ENCODE measurements at regions not wholly inside any gene's neighbourhood (a gene's known extent, or its start where the extent isn't known, plus 50 kb on each side); places are given as distances from the start of the nearest gene placed in this dataset.
A peak's percentile ranks its signal among the peaks of the same experiment; 100 is the strongest.
"Not testable (repeated sequence)": the region's sequence is repeated elsewhere in the genome, so short reads cannot be mapped to it uniquely, and the experiment has no call there.

- not testable (repeated sequence) for DNase-seq
Measured at GRCh38 chr7:46261638-46262037, 340.6 kb upstream of the IGFBP3 start.

GRCh38 chr7:46259947-46260346, 338.9 kb upstream of the IGFBP3 start:
- DNase-seq = no peak

GRCh38 chr7:46257761-46258448, 336.8 kb upstream of the IGFBP3 start:
- DNase-seq = peak; percentile 88

DNA sequence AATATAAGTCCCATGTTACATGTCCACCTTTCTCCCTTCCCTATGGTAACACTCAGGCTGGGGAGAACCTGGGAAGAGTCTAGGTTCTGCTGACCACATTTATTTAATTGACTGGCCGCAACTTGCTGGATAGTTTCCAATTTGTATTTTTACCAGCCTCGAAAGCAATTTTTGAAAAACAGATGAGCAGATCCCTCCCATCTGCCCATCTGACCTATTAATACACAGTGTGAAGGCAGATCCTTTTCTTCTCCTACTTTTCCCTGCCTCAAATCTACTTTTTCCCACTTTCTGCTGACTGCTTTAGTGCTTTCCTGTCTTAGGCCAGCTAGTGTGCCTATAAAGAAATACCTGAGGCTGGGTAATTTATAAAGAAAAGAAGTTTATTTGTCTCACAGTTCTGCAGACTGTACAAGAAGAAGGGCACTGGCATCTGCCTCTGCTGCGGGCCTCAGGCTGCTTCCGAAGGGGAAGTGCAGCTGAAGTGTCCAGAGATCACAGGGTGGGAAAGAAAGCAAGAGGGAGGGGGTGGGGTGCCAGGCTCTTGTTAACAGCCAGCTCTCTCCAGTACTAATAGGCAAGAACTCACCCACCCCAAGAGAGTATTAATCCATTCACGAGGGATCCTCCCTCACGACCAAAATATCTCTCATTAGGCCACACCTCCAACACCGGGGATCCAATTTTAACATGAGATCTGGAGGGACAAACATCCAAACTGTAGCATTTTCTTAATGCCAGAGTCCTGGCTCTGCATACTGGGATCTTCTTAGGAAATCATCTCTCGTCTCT, 336.0 kb upstream of the IGFBP3 start:
- peak; percentile 56 for DNase-seq

DNA sequence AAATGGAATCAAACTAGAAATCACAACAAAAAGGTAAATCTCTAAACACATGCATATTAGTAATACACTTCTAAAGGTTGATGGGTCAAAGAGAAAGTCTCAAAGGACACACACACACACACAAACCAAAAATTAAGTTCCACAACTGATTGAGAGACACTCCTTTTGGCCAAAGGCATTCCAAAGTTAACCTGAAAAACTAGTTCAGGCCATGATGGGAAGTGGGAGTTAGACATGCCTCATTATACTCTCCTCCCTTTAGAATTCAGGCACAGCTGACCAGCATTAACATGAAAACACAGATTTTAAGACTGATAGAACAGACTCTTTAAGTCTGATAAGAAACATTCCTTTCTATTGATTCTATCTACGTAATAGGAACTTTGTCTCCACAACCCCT, 332.4 kb upstream of the IGFBP3 start:
- no peak for DNase-seq

DNA sequence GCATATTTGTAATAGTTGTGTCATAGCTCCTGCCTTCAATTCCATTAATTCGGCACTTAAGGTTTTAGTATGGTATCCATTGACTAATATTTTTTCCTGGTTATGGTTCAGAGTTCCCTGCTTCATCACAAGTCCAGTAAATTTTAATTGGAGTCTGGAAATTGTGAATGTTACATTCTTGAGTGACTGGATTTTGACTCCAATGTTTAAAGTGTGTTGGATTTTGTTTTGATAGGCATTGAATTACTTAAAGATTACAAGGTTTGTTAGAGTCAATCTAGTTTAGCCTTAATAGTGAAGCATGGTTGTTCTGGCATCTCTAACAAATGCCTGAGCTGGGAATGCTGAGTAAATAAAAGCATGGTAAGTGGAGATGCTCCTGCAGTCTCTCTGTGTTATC, 326.6 kb upstream of the IGFBP3 start:
- no peak for DNase-seq

- no peak for DNase-seq
Measured at GRCh38 chr7:46245586-46246111, 324.6 kb upstream of the IGFBP3 start.

DNA sequence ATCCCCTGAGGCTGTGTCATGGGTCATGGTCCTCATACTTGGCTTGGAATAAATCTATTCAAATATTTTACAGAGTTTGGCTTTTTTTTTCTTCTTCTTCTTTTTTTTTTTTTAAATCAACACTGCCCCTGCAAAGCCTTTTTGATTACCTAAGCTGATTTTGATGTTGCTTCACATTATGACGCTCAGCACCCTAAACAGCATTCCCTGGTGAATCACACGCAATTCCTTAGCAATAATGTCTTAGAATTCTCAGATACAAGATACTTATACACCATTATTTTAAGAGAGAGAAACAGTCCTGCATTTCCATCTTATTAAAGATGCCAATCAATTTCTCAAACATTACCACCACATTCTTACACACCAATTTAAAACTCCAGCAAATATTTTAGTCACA, 323.7 kb upstream of the IGFBP3 start:
- peak; percentile 46 for DNase-seq

- no peak for DNase-seq
Measured at GRCh38 chr7:46243406-46243805, 322.3 kb upstream of the IGFBP3 start.

GRCh38 chr7:46239846-46240245, 318.8 kb upstream of the IGFBP3 start:
- no peak for DNase-seq

GRCh38 chr7:46237466-46237865, 316.4 kb upstream of the IGFBP3 start:
- DNase-seq = no peak

DNA sequence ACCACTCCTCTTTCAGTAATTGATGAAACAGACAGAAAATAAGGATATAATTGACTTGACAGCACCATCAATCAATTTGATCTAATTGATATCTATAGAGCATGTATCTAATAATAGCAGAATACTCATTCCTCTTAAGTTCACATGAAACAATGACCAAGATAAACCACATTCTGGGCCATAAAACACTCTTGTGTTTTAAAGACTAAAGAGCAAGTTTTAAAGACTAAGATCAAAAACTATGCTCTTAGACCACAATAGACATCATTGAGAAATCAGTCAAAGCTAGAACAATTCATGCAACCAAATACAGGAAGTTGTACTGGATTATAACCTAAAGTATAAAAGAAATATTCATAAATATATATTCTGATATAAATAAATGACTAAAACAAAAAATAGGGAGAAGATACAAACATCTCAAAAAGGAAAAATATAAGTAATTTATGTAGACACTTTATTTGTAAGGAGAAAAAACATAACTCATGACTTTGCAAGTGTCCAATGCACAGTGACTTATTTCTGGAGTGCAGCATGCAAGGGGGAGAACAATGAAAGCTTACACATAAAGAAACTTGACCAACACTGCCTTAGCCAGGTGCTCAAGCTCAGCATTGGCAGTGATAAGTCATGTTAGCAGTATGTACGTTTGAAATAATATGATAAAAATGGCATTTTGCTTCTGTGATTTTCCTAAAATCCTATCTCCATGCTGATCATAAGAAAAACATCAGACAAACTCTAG, 312.7 kb upstream of the IGFBP3 start:
- DNase-seq = no peak

DNA sequence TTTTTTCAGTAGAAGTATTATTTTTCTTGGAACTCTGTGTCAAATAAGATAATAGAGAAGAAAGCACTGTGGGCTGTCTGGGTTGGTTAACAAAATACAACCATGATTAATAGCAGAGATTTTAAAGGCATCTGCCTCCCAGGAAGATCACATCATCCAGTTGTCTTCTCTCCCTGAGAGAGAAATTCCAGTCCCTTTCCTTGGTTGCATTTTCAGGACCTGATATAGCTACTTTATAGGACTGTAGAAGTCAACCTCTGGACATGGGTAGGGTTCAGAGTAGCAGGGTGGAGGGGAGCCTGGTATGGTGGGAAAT, 309.9 kb upstream of the IGFBP3 start:
- peak; percentile 56 for DNase-seq

GRCh38 chr7:46230298-46230989, 309.4 kb upstream of the IGFBP3 start:
- no peak for DNase-seq

DNA sequence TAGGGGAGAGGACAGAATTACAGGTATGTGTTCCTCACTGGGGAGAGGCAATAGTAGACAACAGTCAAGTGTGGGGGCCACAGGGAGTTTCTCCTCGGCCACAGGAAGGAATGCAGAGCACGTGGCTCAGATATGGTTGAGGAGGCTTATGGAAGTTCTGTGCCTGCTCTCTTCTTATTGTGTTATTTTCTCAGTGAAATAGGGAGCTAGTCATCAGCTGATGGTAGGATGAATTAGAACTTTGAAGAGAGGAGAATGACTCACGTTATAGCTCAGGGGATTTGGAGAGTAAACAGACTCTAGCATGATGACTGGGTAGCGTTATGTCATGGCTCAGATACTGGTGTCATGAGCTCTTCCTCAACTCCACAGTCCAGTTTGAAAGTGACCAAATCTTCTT, 308.3 kb upstream of the IGFBP3 start:
- DNase-seq = peak; percentile 87

DNA sequence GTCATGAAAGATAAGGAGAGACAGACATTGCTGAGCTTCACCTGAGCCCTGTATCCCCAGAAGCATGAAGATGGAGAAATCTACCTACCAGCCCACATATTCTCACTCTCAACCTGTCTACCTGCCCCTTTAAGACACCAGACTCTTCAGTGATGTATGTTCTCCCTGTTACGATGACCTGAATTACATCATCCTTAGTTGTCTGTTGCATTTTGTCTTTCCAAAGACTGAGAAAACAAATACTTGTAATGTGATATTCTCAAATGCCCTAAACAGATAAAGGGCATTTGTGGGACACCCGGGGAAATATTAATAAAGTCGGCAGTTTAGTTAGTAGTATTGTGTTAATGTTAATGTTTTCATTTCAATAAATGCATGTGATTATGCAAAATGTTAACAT, 305.8 kb upstream of the IGFBP3 start:
- DNase-seq = no peak

DNA sequence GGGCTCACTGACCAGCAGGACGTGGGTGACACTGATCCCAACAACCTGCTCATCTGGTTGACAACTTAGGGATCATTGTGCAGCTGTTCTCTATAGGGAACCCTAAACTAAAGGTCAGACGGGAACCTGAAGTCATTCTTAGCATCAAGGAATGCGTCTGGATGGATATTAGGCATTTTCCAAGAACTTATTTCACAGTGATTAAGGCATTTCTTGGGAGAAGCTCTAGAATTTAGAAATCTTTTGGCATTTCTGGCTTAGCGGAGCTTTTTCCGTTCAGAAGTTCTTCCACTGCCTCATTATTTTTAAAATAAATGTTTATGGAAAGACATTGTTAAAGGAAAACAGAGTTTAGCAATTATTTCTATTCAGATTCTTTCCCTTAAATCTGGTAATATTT, 303.3 kb upstream of the IGFBP3 start:
- DNase-seq = no peak

DNA sequence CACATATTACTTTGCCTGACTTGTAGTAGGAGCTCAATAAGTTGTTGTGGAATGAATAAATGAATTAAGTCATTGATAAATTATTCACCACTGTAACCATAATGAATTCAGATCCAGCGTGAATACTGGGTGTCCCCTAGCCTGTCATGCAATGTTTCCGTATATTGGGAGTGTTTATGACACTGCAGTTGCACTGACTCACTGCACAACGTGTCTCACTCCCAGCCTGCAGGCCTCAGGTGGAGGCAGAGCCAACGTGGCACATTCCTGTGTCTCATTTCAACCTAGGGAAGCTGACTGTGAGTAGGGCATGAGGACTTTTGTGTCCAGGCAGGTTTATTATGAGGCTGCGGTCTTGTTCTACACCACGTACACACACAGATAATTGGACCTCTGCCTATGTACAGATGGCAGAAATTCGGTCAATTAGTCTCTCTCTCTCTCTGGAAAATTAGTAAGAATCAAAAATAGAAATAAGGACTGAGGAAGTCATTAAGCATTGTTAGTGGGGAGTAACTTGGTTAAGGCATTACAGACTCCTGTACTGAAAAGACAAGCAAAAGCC, 299.1 kb upstream of the IGFBP3 start:
- peak; percentile 49 for DNase-seq

GRCh38 chr7:46218461-46219200, 297.6 kb upstream of the IGFBP3 start:
- no peak for DNase-seq

DNA sequence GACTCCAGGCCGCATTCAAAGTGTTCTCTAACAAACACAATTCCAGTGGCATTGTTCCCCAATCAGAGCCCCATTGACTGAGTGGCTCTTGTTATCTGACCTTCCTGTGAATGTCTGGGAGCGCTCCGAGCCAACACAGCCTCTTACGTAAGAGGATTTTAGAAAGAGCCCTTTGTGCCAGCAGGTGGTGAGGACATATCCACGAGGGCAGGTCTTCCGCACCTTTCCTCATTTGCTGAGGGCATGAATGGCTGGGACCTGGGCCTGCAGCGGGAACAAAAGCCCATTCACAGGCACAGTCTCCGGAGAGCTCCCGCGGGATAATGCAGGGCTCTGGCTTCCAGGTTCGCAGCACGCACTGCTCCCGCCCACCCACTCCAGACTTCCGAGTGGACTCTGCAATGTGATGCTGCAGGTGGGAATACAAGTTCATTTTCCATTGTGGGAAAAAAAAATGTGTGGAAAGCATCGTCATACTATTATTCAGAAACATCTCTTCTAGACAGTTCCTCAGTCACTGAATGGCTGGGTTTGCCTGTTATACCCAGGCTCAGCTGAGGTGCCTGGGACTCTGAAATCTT, 295.0 kb upstream of the IGFBP3 start:
- DNase-seq = no peak

- DNase-seq = no peak
Measured at GRCh38 chr7:46214526-46214925, 293.5 kb upstream of the IGFBP3 start.

GRCh38 chr7:46213154-46213537, 292.1 kb upstream of the IGFBP3 start:
- DNase-seq = no peak
